ENCODE measurements at regions not wholly inside any gene's neighbourhood (a gene's known extent, or its start where the extent isn't known, plus 50 kb on each side); places are given as distances from the start of the nearest gene placed in this dataset.
A peak's percentile ranks its signal among the peaks of the same experiment; 100 is the strongest.

- no peak overlapping the region for H3K27ac Mint-ChIP-seq
- H3K36me3 Mint-ChIP-seq (ENCODE audit: low read depth) = no peaks in the 10 kb centered on the region
- H3K4me1 Mint-ChIP-seq = peaks cover 9% of the 10 kb centered on the region
- no peaks in the 10 kb centered on the region for H3K27me3 Mint-ChIP-seq
- H3K4me3 Mint-ChIP-seq = no peak overlapping the region
- H3K9me3 Mint-ChIP-seq = no peaks in the 10 kb centered on the region
- DNase-seq (no peak), ATAC-seq (ENCODE audit: low read depth) (no peak)
- intact Hi-C loops (cut with micrococcal nuclease) = no loop called here
- CTCF ChIA-PET = no interaction called here
- POLR2A ChIA-PET = no interaction called here
- no peak for TF ChIP-seq CTCF (IDR thresholded peaks at IDR 0.05)
These were observed 195.4 kb downstream of the FOXO1 start for GRCh38 chr13:40471076-40471475.

- H3K4me3 Mint-ChIP-seq = no peak overlapping the region
- ChIA-PET POLR2A (no interaction called here), CTCF (no interaction called here)
- ATAC-seq (ENCODE audit: low read depth) (no peak), DNase-seq (no peak)
- H3K27me3 Mint-ChIP-seq = no peaks in the 10 kb centered on the region
- H3K27ac Mint-ChIP-seq = no peak overlapping the region
- peaks cover 9% of the 10 kb centered on the region for H3K4me1 Mint-ChIP-seq
- H3K36me3 Mint-ChIP-seq (ENCODE audit: low read depth) = no peaks in the 10 kb centered on the region
- no peaks in the 10 kb centered on the region for H3K9me3 Mint-ChIP-seq
- TF ChIP-seq CTCF (IDR thresholded peaks at IDR 0.05) = no peak
- intact Hi-C loops (cut with micrococcal nuclease) = no loop called here
These were observed 194.5 kb downstream of the FOXO1 start for GRCh38 chr13:40471911-40472310.

GRCh38 chr13:40472427-40473220 lies 193.8 kb downstream of the FOXO1 start:
- ATAC-seq (ENCODE audit: low read depth) = peak; percentile 40

DNA sequence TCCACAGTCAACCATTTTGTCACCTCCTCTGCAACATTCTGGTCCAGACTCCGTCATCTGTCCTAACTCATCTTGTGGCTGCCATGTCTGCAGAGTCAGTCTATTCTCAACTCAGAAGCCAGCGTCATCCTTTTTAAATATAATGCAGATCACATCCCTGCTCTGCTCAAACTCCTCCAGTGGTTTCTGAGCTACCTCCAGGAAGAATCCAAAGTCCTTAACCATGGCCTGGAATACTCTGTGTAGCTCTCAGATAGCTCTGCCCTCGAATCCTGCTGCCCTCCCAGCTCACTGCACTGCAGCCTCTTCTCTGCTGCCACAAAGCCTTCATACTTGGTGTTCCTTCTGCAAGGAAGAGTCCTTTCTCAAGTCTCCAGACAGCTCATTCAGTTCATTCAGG lies 190.8 kb downstream of the FOXO1 start:
- DNase-seq (no peak), ATAC-seq (ENCODE audit: low read depth) (no peak)
- H3K36me3 Mint-ChIP-seq (ENCODE audit: low read depth) = no peaks in the 10 kb centered on the region
- H3K9me3 Mint-ChIP-seq = no peaks in the 10 kb centered on the region
- intact Hi-C loops (cut with micrococcal nuclease) = no loop called here
- H3K4me3 Mint-ChIP-seq = no peak overlapping the region
- no peaks in the 10 kb centered on the region for H3K27me3 Mint-ChIP-seq
- no peak overlapping the region for H3K27ac Mint-ChIP-seq
- no peak for TF ChIP-seq CTCF (IDR thresholded peaks at IDR 0.05)
- POLR2A ChIA-PET = no interaction called here
- peaks cover 19% of the 10 kb centered on the region for H3K4me1 Mint-ChIP-seq
- CTCF ChIA-PET = no interaction called here

More at GRCh38 chr13:40472427-40473220, 193.8 kb downstream of the FOXO1 start:
- no peaks in the 10 kb centered on the region for H3K27me3 Mint-ChIP-seq
- POLR2A ChIA-PET = interaction anchor here (0.6 kb wide), 1 partner anchor 94 kb away, joined by 4 read pairs; no protein-coding TSS in a partner anchor
- no peak overlapping the region for H3K4me3 Mint-ChIP-seq
- intact Hi-C loops (cut with micrococcal nuclease) = no loop called here
- peaks cover 9% of the 10 kb centered on the region for H3K4me1 Mint-ChIP-seq
- no peak for TF ChIP-seq CTCF (IDR thresholded peaks at IDR 0.05)
- H3K36me3 Mint-ChIP-seq (ENCODE audit: low read depth) = no peaks in the 10 kb centered on the region
- DNase-seq = no peak
- CTCF ChIA-PET = interaction anchor here (1.1 kb wide), 1 partner anchor 403 kb away, joined by 3 read pairs; no protein-coding TSS in a partner anchor
- no peaks in the 10 kb centered on the region for H3K9me3 Mint-ChIP-seq
- no peak overlapping the region for H3K27ac Mint-ChIP-seq

DNA sequence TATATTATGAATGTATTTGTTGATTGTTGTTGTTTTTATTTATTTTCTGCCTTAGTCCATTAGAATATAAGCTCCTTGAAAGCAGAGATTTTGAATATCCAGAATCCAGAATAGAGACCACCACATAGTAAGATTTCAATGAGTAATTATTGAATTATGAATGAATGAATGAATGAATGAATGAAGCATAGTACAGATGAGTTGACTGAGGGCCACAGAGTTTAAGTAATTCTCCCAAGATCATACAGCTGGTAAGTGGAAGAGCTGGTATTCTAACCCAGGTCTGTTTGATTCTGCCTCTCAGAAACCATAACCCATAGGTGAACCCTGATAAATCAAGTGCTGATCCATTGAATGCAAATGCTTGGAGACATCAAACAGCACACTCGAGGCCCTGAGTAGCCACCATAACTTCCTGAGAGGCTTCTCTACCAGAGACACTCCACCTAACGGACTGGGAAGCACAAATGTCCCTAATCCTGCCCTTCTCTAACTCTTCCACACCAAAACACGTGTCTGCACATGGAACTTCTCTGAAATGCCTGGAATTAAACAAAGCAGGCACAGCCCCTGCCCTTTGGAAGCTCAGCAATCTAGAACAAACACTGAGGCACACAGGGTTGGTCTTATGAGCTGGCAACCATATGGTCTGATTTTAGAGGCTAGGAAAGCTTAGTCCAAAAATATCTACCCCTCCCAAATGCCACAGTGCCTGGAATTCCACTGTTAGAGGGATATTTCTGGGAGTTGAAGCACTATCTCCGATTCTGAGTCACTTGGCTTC lies 190.1 kb downstream of the FOXO1 start:
- no peak overlapping the region for H3K27ac Mint-ChIP-seq

More for the DNA sequence above, 190.1 kb downstream of the FOXO1 start:
- CTCF ChIA-PET = no interaction called here
- Mint-ChIP-seq H3K36me3 (ENCODE audit: low read depth) (no peaks in the 10 kb centered on the region), H3K4me1 (peaks cover 27% of the 10 kb centered on the region), H3K27me3 (no peaks in the 10 kb centered on the region), H3K4me3 (no peak overlapping the region), H3K9me3 (no peaks in the 10 kb centered on the region)
- POLR2A ChIA-PET = no interaction called here
- DNase-seq (no peak), ATAC-seq (ENCODE audit: low read depth) (no peak)
- intact Hi-C loops (cut with micrococcal nuclease) = no loop called here
- no peak for TF ChIP-seq CTCF (IDR thresholded peaks at IDR 0.05)
